ENCODE measurements at regions not wholly inside any gene's neighbourhood (a gene's known extent, or its start where the extent isn't known, plus 50 kb on each side); places are given as distances from the start of the nearest gene placed in this dataset.

GRCh38 chr1:243946946-243947345 is 96.9 kb upstream of the AKT3 start:
- TF ChIP-seq YY1 (IDR thresholded peaks at IDR 0.05; ENCODE audit: low read depth) (no peak), TCF12 (IDR thresholded peaks at IDR 0.05; ENCODE audit: low read depth) (no peak), EGR1 (IDR thresholded peaks at IDR 0.05) (no peak), USF1 (IDR thresholded peaks at IDR 0.05) (no peak), TAF1 (IDR thresholded peaks at IDR 0.05; ENCODE audit: low read depth) (no peak), RAD21 (IDR thresholded peaks at IDR 0.05; ENCODE audit: low read depth) (no peak), CEBPB (IDR thresholded peaks at IDR 0.05) (no peak), NFIC (IDR thresholded peaks at IDR 0.05) (no peak), FOXM1 (IDR thresholded peaks at IDR 0.05; ENCODE audit: borderline replicate concordance, low read depth) (no peak), CREB1 (IDR thresholded peaks at IDR 0.05; ENCODE audit: low read depth) (no peak)
- TF ChIP-seq, protein P1, sequence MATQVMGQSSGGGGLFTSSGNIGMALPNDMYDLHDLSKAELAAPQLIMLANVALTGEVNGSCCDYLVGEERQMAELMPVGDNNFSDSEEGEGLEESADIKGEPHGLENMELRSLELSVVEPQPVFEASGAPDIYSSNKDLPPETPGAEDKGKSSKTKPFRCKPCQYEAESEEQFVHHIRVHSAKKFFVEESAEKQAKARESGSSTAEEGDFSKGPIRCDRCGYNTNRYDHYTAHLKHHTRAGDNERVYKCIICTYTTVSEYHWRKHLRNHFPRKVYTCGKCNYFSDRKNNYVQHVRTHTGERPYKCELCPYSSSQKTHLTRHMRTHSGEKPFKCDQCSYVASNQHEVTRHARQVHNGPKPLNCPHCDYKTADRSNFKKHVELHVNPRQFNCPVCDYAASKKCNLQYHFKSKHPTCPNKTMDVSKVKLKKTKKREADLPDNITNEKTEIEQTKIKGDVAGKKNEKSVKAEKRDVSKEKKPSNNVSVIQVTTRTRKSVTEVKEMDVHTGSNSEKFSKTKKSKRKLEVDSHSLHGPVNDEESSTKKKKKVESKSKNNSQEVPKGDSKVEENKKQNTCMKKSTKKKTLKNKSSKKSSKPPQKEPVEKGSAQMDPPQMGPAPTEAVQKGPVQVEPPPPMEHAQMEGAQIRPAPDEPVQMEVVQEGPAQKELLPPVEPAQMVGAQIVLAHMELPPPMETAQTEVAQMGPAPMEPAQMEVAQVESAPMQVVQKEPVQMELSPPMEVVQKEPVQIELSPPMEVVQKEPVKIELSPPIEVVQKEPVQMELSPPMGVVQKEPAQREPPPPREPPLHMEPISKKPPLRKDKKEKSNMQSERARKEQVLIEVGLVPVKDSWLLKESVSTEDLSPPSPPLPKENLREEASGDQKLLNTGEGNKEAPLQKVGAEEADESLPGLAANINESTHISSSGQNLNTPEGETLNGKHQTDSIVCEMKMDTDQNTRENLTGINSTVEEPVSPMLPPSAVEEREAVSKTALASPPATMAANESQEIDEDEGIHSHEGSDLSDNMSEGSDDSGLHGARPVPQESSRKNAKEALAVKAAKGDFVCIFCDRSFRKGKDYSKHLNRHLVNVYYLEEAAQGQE (IDR thresholded peaks at IDR 0.05; ENCODE audit: low read depth), result no peak
- TF ChIP-seq, protein P2, sequence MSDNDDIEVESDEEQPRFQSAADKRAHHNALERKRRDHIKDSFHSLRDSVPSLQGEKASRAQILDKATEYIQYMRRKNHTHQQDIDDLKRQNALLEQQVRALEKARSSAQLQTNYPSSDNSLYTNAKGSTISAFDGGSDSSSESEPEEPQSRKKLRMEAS (IDR thresholded peaks at IDR 0.05), result no peak

DNA sequence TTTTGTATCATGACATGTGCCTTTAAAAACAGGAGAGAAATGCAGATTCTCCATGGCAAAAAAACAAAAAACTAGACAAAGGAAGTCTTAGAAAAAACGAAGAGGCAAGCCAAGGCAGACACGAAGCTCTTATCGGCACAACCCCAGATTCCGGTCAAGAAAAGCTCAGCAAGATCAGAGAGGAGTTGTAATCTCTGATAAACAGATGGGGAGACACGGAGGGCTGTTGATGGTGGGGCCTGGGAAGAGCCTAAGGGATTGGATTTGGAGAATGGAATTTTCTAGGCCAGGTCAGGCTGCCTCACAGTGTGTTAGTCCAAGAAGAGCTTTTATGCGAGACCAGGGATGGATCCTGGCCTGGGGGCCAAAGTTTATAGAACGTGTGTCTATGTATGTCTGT is 96.2 kb upstream of the AKT3 start:
- TF ChIP-seq EP300 (IDR thresholded peaks at IDR 0.05; ENCODE audit: borderline replicate concordance) (no peak), TEAD4 (IDR thresholded peaks at IDR 0.05) (no peak), FOXM1 (IDR thresholded peaks at IDR 0.05; ENCODE audit: borderline replicate concordance, low read depth) (no peak), USF1 (IDR thresholded peaks at IDR 0.05) (no peak), RAD21 (IDR thresholded peaks at IDR 0.05; ENCODE audit: low read depth) (no peak), TCF12 (IDR thresholded peaks at IDR 0.05; ENCODE audit: low read depth) (no peak), ZBTB7A (IDR thresholded peaks at IDR 0.05; ENCODE audit: low read depth) (no peak), CEBPB (IDR thresholded peaks at IDR 0.05) (no peak), EGR1 (IDR thresholded peaks at IDR 0.05) (no peak), CREB1 (IDR thresholded peaks at IDR 0.05; ENCODE audit: low read depth) (no peak), NFIC (IDR thresholded peaks at IDR 0.05) (no peak), YY1 (IDR thresholded peaks at IDR 0.05; ENCODE audit: low read depth) (no peak), TAF1 (IDR thresholded peaks at IDR 0.05; ENCODE audit: low read depth) (no peak)
- TF ChIP-seq, protein P1 (IDR thresholded peaks at IDR 0.05; ENCODE audit: low read depth), result no peak
- TF ChIP-seq, protein P2 (IDR thresholded peaks at IDR 0.05), result no peak

- no peak for TF ChIP-seq TEAD4 (IDR thresholded peaks at IDR 0.05)
- TF ChIP-seq TAF1 (IDR thresholded peaks at IDR 0.05; ENCODE audit: low read depth), result no peak
- no peak for TF ChIP-seq CEBPB (IDR thresholded peaks at IDR 0.05)
- TF ChIP-seq, protein P2 (IDR thresholded peaks at IDR 0.05), result no peak
- TF ChIP-seq TCF12 (IDR thresholded peaks at IDR 0.05; ENCODE audit: low read depth), result no peak
- TF ChIP-seq, protein P1 (IDR thresholded peaks at IDR 0.05; ENCODE audit: low read depth), result no peak
- no peak for TF ChIP-seq NFIC (IDR thresholded peaks at IDR 0.05)
- TF ChIP-seq FOXM1 (IDR thresholded peaks at IDR 0.05; ENCODE audit: borderline replicate concordance, low read depth), result no peak
- no peak for TF ChIP-seq YY1 (IDR thresholded peaks at IDR 0.05; ENCODE audit: low read depth)
- TF ChIP-seq EP300 (IDR thresholded peaks at IDR 0.05; ENCODE audit: borderline replicate concordance), result no peak
- TF ChIP-seq CREB1 (IDR thresholded peaks at IDR 0.05; ENCODE audit: low read depth), result no peak
- TF ChIP-seq ZBTB7A (IDR thresholded peaks at IDR 0.05; ENCODE audit: low read depth), result no peak
- TF ChIP-seq RAD21 (IDR thresholded peaks at IDR 0.05; ENCODE audit: low read depth), result no peak
- no peak for TF ChIP-seq EGR1 (IDR thresholded peaks at IDR 0.05)
- no peak for TF ChIP-seq USF1 (IDR thresholded peaks at IDR 0.05)
Observed at GRCh38 chr1:243945727-243946126, 95.7 kb upstream of the AKT3 start.

All from Ishikawa (cell line).